GM23338 (cell line): ENCODE measurements at regions not wholly inside any gene's neighbourhood (a gene's known extent, or its start where the extent isn't known, plus 50 kb on each side); places are given as distances from the start of the nearest gene placed in this dataset.

ENCODE experiments used
- CREB1 ChIP-seq: fragments of 250-450 bp; sonication (Bioruptor Pico); IDR thresholded peaks from 2 replicates; pipeline ENCODE4 v1.5.0; 2020; ENCODE audit warnings: low read depth, mild to moderate bottlenecking, moderate library complexity
- EZH2 ChIP-seq: fragments of 200-600 bp; sonication (generic); IDR thresholded peaks from one replicate; pipeline ENCODE4 v1.8.0; 2017; ENCODE audit warnings: antibody characterized with exemption, mild to moderate bottlenecking, low read depth; ENCODE audit not compliant: unreplicated experiment
- EZH2phosphoT487 ChIP-seq: fragments of 200-600 bp; sonication (generic); IDR thresholded peaks from one replicate; pipeline ENCODE4 v1.8.1; 2018; ENCODE audit warnings: antibody characterized with exemption; ENCODE audit not compliant: unreplicated experiment
- JUNB ChIP-seq: IDR thresholded peaks from one replicate; pipeline ENCODE4 v1.6.1; 2016; ENCODE audit warnings: antibody characterized with exemption; ENCODE audit not compliant: unreplicated experiment
- NANOG ChIP-seq: IDR thresholded peaks from 2 replicates; pipeline ENCODE4 v1.6.1; 2016; ENCODE audit warnings: antibody characterized with exemption, borderline replicate concordance
- POLR2AphosphoS5 ChIP-seq: IDR thresholded peaks from 2 replicates; pipeline ENCODE4 v1.6.1; 2016; ENCODE audit warnings: antibody characterized with exemption, low read depth
- ZNF114 ChIP-seq: fragments of 250-450 bp; sonication (Bioruptor Pico); IDR thresholded peaks from 2 replicates; pipeline ENCODE4 v1.5.0; 2020; ENCODE audit warnings: mild to moderate bottlenecking, moderate library complexity
- ZNF331 ChIP-seq: fragments of 250-450 bp; sonication (Bioruptor Pico); IDR thresholded peaks from 2 replicates; pipeline ENCODE4 v1.5.0; 2020; ENCODE audit warnings: low read depth, mild to moderate bottlenecking, moderate library complexity
- TF ChIP-seq, protein P1 (sequence below), 2 experiments: fragments of 200-600 bp in 1 of 2; sonication (generic) in 1 of 2; conservative IDR thresholded peaks; 2 replicates each; pipeline versions ENCODE4 v1.5.1 to v1.6.1; 2016 to 2017; ENCODE audit warnings: antibody characterized with exemption in 2 of 2, low read depth in 2 of 2, mild to moderate bottlenecking in 2 of 2, moderate library complexity in 1 of 2
- TF ChIP-seq, protein P2 (sequence below): IDR thresholded peaks from one replicate; pipeline ENCODE4 v1.6.1; 2018; ENCODE audit warnings: antibody characterized with exemption; ENCODE audit not compliant: unreplicated experiment
- TF ChIP-seq, protein P3 (sequence below): fragments of 250-450 bp; sonication (Bioruptor Pico); IDR thresholded peaks from 2 replicates; pipeline ENCODE4 v1.5.0; 2020; ENCODE audit warnings: mild to moderate bottlenecking, moderate library complexity

DNA sequence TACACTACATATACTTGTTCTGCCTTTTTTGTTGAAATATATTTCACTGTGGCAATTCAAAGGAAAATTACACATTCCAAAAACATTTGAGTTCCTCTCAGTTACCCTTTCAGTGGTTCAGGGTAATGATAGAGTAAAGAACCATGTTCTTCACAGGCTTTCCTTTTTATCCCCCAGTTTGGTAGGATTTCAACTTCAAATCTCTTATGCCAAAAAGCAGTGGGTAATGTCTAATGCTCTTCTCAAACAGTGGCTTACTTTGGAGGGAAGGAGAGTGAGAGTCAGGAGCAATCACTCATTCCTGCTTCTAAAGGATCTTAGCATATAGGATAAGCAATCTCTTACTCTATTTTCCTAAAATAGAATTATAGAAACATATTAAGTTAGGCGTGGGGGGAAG is 290.6 kb downstream of the ZEB2 start:
- TF ChIP-seq, protein P1, sequence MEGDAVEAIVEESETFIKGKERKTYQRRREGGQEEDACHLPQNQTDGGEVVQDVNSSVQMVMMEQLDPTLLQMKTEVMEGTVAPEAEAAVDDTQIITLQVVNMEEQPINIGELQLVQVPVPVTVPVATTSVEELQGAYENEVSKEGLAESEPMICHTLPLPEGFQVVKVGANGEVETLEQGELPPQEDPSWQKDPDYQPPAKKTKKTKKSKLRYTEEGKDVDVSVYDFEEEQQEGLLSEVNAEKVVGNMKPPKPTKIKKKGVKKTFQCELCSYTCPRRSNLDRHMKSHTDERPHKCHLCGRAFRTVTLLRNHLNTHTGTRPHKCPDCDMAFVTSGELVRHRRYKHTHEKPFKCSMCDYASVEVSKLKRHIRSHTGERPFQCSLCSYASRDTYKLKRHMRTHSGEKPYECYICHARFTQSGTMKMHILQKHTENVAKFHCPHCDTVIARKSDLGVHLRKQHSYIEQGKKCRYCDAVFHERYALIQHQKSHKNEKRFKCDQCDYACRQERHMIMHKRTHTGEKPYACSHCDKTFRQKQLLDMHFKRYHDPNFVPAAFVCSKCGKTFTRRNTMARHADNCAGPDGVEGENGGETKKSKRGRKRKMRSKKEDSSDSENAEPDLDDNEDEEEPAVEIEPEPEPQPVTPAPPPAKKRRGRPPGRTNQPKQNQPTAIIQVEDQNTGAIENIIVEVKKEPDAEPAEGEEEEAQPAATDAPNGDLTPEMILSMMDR (conservative IDR thresholded peaks at IDR 0.05; ENCODE audit: low read depth in 2 of 2), result no peak
- TF ChIP-seq EZH2phosphoT487 (no peak), EZH2 (no peak), JUNB (no peak), POLR2AphosphoS5 (no peak), CREB1 (CRISPR knock-in tag) (no peak), NANOG (no peak), ZNF114 (CRISPR knock-in tag) (no peak), ZNF331 (CRISPR knock-in tag) (no peak)
- TF ChIP-seq, protein P2, sequence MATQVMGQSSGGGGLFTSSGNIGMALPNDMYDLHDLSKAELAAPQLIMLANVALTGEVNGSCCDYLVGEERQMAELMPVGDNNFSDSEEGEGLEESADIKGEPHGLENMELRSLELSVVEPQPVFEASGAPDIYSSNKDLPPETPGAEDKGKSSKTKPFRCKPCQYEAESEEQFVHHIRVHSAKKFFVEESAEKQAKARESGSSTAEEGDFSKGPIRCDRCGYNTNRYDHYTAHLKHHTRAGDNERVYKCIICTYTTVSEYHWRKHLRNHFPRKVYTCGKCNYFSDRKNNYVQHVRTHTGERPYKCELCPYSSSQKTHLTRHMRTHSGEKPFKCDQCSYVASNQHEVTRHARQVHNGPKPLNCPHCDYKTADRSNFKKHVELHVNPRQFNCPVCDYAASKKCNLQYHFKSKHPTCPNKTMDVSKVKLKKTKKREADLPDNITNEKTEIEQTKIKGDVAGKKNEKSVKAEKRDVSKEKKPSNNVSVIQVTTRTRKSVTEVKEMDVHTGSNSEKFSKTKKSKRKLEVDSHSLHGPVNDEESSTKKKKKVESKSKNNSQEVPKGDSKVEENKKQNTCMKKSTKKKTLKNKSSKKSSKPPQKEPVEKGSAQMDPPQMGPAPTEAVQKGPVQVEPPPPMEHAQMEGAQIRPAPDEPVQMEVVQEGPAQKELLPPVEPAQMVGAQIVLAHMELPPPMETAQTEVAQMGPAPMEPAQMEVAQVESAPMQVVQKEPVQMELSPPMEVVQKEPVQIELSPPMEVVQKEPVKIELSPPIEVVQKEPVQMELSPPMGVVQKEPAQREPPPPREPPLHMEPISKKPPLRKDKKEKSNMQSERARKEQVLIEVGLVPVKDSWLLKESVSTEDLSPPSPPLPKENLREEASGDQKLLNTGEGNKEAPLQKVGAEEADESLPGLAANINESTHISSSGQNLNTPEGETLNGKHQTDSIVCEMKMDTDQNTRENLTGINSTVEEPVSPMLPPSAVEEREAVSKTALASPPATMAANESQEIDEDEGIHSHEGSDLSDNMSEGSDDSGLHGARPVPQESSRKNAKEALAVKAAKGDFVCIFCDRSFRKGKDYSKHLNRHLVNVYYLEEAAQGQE, result no peak
- TF ChIP-seq, protein P3, sequence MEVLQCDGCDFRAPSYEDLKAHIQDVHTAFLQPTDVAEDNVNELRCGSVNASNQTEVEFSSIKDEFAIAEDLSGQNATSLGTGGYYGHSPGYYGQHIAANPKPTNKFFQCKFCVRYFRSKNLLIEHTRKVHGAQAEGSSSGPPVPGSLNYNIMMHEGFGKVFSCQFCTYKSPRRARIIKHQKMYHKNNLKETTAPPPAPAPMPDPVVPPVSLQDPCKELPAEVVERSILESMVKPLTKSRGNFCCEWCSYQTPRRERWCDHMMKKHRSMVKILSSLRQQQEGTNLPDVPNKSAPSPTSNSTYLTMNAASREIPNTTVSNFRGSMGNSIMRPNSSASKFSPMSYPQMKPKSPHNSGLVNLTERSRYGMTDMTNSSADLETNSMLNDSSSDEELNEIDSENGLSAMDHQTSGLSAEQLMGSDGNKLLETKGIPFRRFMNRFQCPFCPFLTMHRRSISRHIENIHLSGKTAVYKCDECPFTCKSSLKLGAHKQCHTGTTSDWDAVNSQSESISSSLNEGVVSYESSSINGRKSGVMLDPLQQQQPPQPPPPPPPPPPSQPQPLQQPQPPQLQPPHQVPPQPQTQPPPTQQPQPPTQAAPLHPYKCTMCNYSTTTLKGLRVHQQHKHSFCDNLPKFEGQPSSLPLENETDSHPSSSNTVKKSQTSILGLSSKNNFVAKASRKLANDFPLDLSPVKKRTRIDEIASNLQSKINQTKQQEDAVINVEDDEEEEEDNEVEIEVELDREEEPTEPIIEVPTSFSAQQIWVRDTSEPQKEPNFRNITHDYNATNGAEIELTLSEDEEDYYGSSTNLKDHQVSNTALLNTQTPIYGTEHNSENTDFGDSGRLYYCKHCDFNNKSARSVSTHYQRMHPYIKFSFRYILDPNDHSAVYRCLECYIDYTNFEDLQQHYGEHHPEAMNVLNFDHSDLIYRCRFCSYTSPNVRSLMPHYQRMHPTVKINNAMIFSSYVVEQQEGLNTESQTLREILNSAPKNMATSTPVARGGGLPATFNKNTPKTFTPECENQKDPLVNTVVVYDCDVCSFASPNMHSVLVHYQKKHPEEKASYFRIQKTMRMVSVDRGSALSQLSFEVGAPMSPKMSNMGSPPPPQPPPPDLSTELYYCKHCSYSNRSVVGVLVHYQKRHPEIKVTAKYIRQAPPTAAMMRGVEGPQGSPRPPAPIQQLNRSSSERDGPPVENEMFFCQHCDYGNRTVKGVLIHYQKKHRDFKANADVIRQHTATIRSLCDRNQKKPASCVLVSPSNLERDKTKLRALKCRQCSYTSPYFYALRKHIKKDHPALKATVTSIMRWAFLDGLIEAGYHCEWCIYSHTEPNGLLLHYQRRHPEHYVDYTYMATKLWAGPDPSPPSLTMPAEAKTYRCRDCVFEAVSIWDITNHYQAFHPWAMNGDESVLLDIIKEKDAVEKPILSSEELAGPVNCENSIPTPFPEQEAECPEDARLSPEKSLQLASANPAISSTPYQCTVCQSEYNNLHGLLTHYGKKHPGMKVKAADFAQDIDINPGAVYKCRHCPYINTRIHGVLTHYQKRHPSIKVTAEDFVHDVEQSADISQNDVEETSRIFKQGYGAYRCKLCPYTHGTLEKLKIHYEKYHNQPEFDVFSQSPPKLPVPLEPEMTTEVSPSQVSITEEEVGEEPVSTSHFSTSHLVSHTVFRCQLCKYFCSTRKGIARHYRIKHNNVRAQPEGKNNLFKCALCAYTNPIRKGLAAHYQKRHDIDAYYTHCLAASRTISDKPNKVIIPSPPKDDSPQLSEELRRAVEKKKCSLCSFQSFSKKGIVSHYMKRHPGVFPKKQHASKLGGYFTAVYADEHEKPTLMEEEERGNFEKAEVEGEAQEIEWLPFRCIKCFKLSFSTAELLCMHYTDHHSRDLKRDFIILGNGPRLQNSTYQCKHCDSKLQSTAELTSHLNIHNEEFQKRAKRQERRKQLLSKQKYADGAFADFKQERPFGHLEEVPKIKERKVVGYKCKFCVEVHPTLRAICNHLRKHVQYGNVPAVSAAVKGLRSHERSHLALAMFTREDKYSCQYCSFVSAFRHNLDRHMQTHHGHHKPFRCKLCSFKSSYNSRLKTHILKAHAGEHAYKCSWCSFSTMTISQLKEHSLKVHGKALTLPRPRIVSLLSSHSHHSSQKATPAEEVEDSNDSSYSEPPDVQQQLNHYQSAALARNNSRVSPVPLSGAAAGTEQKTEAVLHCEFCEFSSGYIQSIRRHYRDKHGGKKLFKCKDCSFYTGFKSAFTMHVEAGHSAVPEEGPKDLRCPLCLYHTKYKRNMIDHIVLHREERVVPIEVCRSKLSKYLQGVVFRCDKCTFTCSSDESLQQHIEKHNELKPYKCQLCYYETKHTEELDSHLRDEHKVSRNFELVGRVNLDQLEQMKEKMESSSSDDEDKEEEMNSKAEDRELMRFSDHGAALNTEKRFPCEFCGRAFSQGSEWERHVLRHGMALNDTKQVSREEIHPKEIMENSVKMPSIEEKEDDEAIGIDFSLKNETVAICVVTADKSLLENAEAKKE, result no peak
